ENCODE measurements at regions not wholly inside any gene's neighbourhood (a gene's known extent, or its start where the extent isn't known, plus 50 kb on each side); places are given as distances from the start of the nearest gene placed in this dataset.

DNA sequence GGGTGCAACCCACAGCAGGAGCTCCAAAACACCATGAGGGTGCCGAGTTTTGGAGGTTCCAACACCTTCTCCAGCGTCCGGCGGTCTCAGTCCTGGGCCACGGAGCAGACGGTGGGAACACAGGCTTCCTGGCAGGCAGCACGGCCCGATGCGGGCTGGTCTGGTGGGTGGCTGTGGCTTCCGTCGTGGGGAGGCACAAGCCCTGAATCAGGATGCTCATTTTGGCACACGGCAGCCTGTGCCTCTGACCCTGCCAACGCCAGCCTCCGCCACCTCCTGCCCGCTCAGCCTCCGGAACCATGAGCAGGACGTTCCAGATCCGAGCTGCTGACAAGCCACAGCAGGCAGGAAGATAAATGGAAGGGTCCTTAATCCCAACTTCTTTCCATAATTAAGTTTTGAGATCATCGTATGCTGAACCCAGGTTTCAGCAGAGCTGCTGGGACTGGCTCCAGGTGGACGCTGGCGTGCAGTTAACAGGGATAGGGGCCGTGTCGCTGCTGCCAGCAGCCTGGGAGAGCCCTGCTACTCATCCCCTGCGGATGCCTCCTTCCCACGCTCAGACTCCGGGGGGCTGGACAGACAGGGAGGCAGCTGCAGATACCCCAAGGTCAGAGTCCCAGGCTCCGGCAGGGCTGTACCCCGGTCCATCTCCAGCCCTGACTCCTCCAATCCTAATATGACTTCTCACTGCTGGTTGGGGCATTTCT is 136.6 kb downstream of the ENGASE start (continued):
- no peak for TF ChIP-seq ZNF460 (CRISPR knock-in tag; IDR thresholded peaks at IDR 0.05; ENCODE audit: borderline replicate concordance)
- TF ChIP-seq, protein P1, sequence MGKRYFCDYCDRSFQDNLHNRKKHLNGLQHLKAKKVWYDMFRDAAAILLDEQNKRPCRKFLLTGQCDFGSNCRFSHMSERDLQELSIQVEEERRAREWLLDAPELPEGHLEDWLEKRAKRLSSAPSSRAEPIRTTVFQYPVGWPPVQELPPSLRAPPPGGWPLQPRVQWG (CRISPR knock-in tag; IDR thresholded peaks at IDR 0.05; ENCODE audit: borderline replicate concordance, low read depth), result no peak
- TF ChIP-seq, protein P2, sequence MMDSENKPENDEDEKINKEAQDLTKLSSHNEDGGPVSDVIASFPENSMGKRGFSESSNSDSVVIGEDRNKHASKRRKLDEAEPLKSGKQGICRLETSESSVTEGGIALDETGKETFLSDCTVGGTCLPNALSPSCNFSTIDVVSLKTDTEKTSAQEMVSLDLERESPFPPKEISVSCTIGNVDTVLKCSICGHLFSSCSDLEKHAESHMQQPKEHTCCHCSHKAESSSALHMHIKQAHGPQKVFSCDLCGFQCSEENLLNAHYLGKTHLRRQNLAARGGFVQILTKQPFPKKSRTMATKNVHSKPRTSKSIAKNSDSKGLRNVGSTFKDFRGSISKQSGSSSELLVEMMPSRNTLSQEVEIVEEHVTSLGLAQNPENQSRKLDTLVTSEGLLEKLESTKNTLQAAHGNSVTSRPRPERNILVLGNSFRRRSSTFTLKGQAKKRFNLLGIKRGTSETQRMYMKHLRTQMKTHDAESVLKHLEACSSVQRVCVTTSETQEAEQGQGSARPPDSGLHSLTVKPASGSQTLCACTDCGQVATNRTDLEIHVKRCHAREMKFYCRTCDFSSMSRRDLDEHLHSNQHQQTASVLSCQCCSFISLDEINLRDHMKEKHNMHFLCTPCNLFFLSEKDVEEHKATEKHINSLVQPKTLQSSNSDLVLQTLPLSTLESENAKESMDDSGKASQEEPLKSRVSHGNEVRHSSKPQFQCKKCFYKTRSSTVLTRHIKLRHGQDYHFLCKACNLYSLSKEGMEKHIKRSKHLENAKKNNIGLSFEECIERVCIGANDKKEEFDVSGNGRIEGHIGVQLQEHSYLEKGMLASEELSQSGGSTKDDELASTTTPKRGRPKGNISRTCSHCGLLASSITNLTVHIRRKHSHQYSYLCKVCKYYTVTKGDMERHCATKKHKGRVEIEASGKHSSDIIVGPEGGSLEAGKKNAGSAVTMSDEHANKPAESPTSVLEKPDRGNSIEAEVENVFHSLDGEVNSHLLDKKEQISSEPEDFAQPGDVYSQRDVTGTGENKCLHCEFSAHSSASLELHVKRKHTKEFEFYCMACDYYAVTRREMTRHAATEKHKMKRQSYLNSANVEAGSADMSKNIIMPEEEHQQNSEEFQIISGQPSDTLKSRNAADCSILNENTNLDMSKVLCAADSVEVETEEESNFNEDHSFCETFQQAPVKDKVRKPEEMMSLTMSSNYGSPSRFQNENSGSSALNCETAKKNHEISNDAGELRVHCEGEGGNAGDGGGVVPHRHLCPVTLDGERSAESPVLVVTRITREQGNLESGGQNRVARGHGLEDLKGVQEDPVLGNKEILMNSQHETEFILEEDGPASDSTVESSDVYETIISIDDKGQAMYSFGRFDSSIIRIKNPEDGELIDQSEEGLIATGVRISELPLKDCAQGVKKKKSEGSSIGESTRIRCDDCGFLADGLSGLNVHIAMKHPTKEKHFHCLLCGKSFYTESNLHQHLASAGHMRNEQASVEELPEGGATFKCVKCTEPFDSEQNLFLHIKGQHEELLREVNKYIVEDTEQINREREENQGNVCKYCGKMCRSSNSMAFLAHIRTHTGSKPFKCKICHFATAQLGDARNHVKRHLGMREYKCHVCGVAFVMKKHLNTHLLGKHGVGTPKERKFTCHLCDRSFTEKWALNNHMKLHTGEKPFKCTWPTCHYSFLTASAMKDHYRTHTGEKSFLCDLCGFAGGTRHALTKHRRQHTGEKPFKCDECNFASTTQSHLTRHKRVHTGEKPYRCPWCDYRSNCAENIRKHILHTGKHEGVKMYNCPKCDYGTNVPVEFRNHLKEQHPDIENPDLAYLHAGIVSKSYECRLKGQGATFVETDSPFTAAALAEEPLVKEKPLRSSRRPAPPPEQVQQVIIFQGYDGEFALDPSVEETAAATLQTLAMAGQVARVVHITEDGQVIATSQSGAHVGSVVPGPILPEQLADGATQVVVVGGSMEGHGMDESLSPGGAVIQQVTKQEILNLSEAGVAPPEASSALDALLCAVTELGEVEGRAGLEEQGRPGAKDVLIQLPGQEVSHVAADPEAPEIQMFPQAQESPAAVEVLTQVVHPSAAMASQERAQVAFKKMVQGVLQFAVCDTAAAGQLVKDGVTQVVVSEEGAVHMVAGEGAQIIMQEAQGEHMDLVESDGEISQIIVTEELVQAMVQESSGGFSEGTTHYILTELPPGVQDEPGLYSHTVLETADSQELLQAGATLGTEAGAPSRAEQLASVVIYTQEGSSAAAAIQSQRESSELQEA (CRISPR knock-in tag; IDR thresholded peaks at IDR 0.05; ENCODE audit: not compliant biosample characterization), result no peak
- TF ChIP-seq ATRX (CRISPR knock-in tag; IDR thresholded peaks at IDR 0.05; ENCODE audit: borderline replicate concordance), result no peak
- no peak for TF ChIP-seq ZFP36L2 (CRISPR knock-in tag; IDR thresholded peaks at IDR 0.05)
- no peak for TF ChIP-seq ZNF772 (CRISPR knock-in tag; IDR thresholded peaks at IDR 0.05)
- TF ChIP-seq, protein P3, sequence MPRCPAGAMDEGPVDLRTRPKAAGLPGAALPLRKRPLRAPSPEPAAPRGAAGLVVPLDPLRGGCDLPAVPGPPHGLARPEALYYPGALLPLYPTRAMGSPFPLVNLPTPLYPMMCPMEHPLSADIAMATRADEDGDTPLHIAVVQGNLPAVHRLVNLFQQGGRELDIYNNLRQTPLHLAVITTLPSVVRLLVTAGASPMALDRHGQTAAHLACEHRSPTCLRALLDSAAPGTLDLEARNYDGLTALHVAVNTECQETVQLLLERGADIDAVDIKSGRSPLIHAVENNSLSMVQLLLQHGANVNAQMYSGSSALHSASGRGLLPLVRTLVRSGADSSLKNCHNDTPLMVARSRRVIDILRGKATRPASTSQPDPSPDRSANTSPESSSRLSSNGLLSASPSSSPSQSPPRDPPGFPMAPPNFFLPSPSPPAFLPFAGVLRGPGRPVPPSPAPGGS (CRISPR knock-in tag; IDR thresholded peaks at IDR 0.05), result no peak
- no peak for TF ChIP-seq ARHGAP35 (CRISPR knock-in tag; IDR thresholded peaks at IDR 0.05; ENCODE audit: borderline replicate concordance)

All from HepG2 (cell line).